ENCODE measurements at regions not wholly inside any gene's neighbourhood (a gene's known extent, or its start where the extent isn't known, plus 50 kb on each side); places are given as distances from the start of the nearest gene placed in this dataset.
"Not testable (repeated sequence)": the region's sequence is repeated elsewhere in the genome, so short reads cannot be mapped to it uniquely, and the experiment has no call there.

DNA sequence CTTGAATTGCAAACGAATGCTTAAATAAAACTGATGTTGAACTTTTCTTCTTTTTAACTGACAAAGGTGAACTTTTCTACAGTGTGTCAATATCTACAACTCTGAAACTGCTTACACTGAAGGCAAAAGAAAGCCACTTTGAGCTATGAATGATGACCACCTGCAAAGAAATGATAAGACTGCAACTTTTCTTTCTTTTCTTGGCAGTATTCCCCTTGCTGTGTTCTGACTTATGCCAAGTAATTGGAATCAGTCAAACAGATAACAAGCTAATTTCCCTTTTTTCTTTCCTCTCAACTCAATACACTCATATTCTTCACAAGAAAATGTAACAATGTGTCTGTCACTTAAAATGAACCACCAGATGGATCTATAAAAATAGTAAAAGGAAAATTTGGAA is 588.1 kb upstream of the BRINP3 start:
- no peaks in the 10 kb centered on the region for H3K36me3 ChIP-seq (replicated peaks; ENCODE audit: insufficient read depth, low read depth)
- no peak overlapping the region for H3K4me3 ChIP-seq
- H4K20me1 ChIP-seq (ENCODE audit: insufficient read depth, poor library complexity, severe bottlenecking), result no peaks in the 10 kb centered on the region
- H3K9me3 ChIP-seq (ENCODE audit: low read depth), result no peaks in the 10 kb centered on the region
- no peaks in the 10 kb centered on the region for H3K4me1 ChIP-seq (ENCODE audit: insufficient read depth)
- H3K4me2 ChIP-seq, result no peak overlapping the region
- H3K27ac ChIP-seq, result no peak overlapping the region
- H3K79me2 ChIP-seq, result no peaks in the 10 kb centered on the region
- TF ChIP-seq, protein P1, sequence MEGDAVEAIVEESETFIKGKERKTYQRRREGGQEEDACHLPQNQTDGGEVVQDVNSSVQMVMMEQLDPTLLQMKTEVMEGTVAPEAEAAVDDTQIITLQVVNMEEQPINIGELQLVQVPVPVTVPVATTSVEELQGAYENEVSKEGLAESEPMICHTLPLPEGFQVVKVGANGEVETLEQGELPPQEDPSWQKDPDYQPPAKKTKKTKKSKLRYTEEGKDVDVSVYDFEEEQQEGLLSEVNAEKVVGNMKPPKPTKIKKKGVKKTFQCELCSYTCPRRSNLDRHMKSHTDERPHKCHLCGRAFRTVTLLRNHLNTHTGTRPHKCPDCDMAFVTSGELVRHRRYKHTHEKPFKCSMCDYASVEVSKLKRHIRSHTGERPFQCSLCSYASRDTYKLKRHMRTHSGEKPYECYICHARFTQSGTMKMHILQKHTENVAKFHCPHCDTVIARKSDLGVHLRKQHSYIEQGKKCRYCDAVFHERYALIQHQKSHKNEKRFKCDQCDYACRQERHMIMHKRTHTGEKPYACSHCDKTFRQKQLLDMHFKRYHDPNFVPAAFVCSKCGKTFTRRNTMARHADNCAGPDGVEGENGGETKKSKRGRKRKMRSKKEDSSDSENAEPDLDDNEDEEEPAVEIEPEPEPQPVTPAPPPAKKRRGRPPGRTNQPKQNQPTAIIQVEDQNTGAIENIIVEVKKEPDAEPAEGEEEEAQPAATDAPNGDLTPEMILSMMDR (IDR thresholded peaks at IDR 0.05; ENCODE audit: poor library complexity), result no peak
- no peak for TF ChIP-seq EZH2phosphoT487 (IDR thresholded peaks at IDR 0.05; ENCODE audit: low read depth, severe bottlenecking, unreplicated experiment)
- no peak for TF ChIP-seq EZH2 (IDR thresholded peaks at IDR 0.05; ENCODE audit: borderline replicate concordance)
- H2AFZ ChIP-seq, result no peak overlapping the region
- H3K27me3 ChIP-seq, result no peaks in the 10 kb centered on the region
- 57% methylated on average over 1 of the region's 1 CpG for WGBS (ENCODE audit: low lambda C conversion rate, missing lambda C conversion rate)
- no peak for DNase-seq (ENCODE audit: low spot score)
- H3K9me2 ChIP-seq (replicated peaks; ENCODE audit: insufficient read depth), result no peaks in the 10 kb centered on the region

DNA sequence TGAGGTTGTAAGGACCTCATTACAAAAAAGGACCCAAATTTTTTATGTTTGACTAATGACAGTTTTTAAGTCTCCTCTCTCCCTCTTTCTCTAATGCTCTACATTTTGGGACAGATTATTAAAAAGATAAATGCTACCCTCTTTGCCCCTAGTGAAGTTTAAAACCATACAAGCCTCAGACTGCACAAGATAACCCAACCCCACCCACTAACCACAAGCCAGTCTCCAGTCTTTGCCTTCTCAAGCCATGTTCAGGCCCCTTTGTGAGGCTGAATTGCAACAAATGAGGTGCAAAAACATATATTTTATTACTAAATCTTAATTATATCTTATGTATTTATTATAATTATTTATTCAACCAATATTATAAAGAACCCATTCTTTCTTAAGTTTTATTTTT is 597.2 kb upstream of the BRINP3 start:
- Histone ChIP-seq H3K36me3 (replicated peaks; ENCODE audit: insufficient read depth, low read depth) (no peaks in the 10 kb centered on the region), H4K20me1 (ENCODE audit: insufficient read depth, poor library complexity, severe bottlenecking) (no peaks in the 10 kb centered on the region), H3K4me2 (no peak overlapping the region), H3K27me3 (no peaks in the 10 kb centered on the region), H3K27ac (no peak overlapping the region), H3K9me3 (ENCODE audit: low read depth) (peaks cover 2% of the 10 kb centered on the region), H3K4me1 (ENCODE audit: insufficient read depth) (no peaks in the 10 kb centered on the region), H3K4me3 (no peak overlapping the region), H2AFZ (no peak overlapping the region), H3K9me2 (replicated peaks; ENCODE audit: insufficient read depth) (no peaks in the 10 kb centered on the region), H3K79me2 (no peaks in the 10 kb centered on the region)
- TF ChIP-seq EZH2phosphoT487 (IDR thresholded peaks at IDR 0.05; ENCODE audit: low read depth, severe bottlenecking, unreplicated experiment) (no peak), EZH2 (IDR thresholded peaks at IDR 0.05; ENCODE audit: borderline replicate concordance) (no peak)
- TF ChIP-seq, protein P1 (IDR thresholded peaks at IDR 0.05; ENCODE audit: poor library complexity), result no peak
- DNase-seq (ENCODE audit: low spot score), result no peak

DNA sequence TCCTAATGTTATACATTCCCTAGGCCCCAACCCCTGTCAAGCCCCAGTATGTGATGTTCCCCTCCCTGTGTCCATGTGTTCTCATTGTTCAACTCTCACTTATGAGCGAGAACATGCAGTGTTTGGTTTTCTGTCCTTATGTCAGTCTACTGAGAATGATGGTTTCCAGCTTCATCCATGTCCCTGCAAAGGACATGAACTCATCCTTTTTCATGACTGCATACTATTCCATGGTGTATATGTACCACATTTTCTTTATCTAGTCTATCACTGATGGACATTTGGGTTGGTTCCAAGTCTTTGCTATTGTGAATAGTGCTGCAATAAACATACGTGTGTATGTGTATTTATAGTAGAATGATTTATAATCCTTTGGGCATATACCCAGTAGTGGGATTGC is 605.4 kb upstream of the BRINP3 start:
- not testable (repeated sequence) for H3K36me3 ChIP-seq (replicated peaks; ENCODE audit: insufficient read depth, low read depth); H3K27ac ChIP-seq; H3K9me2 ChIP-seq (replicated peaks; ENCODE audit: insufficient read depth); DNase-seq (ENCODE audit: low spot score); H3K4me1 ChIP-seq (ENCODE audit: insufficient read depth); H4K20me1 ChIP-seq (ENCODE audit: insufficient read depth, poor library complexity, severe bottlenecking); H3K4me3 ChIP-seq; H3K9me3 ChIP-seq (ENCODE audit: low read depth); H3K79me2 ChIP-seq; H3K4me2 ChIP-seq; H2AFZ ChIP-seq; H3K27me3 ChIP-seq
- WGBS (ENCODE audit: low lambda C conversion rate, missing lambda C conversion rate), result 90% methylated on average over 2 of the region's 2 CpGs

DNA sequence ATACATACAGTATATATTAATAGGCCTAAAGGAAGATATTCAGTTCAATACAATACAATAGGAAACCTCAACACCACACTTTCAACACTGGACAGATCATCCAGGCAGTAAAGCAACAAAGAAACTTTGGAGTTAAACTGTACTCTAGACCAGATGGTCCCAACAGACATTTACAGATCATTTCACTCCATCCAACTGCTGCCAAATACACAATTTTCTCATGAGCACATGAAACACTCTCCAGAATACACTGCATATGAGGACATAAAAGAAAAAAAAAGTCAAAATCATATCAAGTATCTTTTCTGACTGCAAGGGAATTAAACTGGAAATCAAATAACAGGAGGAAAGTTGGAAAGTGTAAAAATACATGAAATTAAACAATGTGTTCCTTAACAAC is 607.5 kb upstream of the BRINP3 start:
- H3K4me2 ChIP-seq, result no peak overlapping the region
- no peaks in the 10 kb centered on the region for H4K20me1 ChIP-seq (ENCODE audit: insufficient read depth, poor library complexity, severe bottlenecking)
- H3K27me3 ChIP-seq, result no peaks in the 10 kb centered on the region
- no peaks in the 10 kb centered on the region for H3K79me2 ChIP-seq
- no peak overlapping the region for H3K27ac ChIP-seq
- TF ChIP-seq EZH2 (IDR thresholded peaks at IDR 0.05; ENCODE audit: borderline replicate concordance), result no peak
- H3K9me2 ChIP-seq (replicated peaks; ENCODE audit: insufficient read depth), result no peaks in the 10 kb centered on the region
- no peaks in the 10 kb centered on the region for H3K4me1 ChIP-seq (ENCODE audit: insufficient read depth)
- no peaks in the 10 kb centered on the region for H3K36me3 ChIP-seq (replicated peaks; ENCODE audit: insufficient read depth, low read depth)
- H3K9me3 ChIP-seq (ENCODE audit: low read depth), result no peaks in the 10 kb centered on the region
- no peak overlapping the region for H2AFZ ChIP-seq
- H3K4me3 ChIP-seq, result no peak overlapping the region
- DNase-seq (ENCODE audit: low spot score), result no peak

DNA sequence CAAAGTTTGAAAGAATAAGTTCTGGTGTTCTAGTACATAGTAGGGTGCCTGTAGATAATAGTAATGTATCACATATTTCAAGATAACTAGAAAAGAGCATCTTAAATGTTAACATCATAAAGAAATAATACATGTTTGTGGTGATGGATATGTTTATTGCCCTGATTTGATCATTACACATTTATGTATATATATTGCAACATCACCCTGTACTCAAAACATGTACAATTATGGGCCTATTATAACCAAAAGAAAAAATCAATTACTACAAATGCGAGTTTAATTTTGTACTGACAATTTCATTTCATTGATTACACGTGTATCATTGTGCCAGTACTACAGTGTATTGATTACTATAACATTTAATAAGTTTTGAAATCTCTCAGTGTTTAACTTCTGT is 609.2 kb upstream of the BRINP3 start:
- Histone ChIP-seq H3K9me3 (ENCODE audit: low read depth) (no peaks in the 10 kb centered on the region), H4K20me1 (ENCODE audit: insufficient read depth, poor library complexity, severe bottlenecking) (no peaks in the 10 kb centered on the region), H3K4me2 (no peak overlapping the region), H3K27ac (no peak overlapping the region), H3K4me3 (no peak overlapping the region), H3K27me3 (no peaks in the 10 kb centered on the region), H3K9me2 (replicated peaks; ENCODE audit: insufficient read depth) (no peaks in the 10 kb centered on the region), H3K79me2 (no peaks in the 10 kb centered on the region), H3K36me3 (replicated peaks; ENCODE audit: insufficient read depth, low read depth) (no peaks in the 10 kb centered on the region), H3K4me1 (ENCODE audit: insufficient read depth) (no peaks in the 10 kb centered on the region), H2AFZ (no peak overlapping the region)
- TF ChIP-seq, protein P1 (IDR thresholded peaks at IDR 0.05; ENCODE audit: poor library complexity), result no peak
- TF ChIP-seq EZH2 (IDR thresholded peaks at IDR 0.05; ENCODE audit: borderline replicate concordance), result no peak
- TF ChIP-seq EZH2phosphoT487 (IDR thresholded peaks at IDR 0.05; ENCODE audit: low read depth, severe bottlenecking, unreplicated experiment), result no peak
- DNase-seq (ENCODE audit: low spot score), result no peak
- WGBS (ENCODE audit: low lambda C conversion rate, missing lambda C conversion rate), result 67% methylated on average over 2 of the region's 2 CpGs
